ENCODE measurements at regions not wholly inside any gene's neighbourhood (a gene's known extent, or its start where the extent isn't known, plus 50 kb on each side); places are given as distances from the start of the nearest gene placed in this dataset.
"Not testable (repeated sequence)": the region's sequence is repeated elsewhere in the genome, so short reads cannot be mapped to it uniquely, and the experiment has no call there.

- DNase-seq: no peak
Observed at GRCh38 chr1:30450818-30451233, 272.6 kb downstream of the MATN1 start.

GRCh38 chr1:30450148-30450817 is 273.1 kb downstream of the MATN1 start:
- DNase-seq: no peak

GRCh38 chr1:30449428-30450147 is 273.8 kb downstream of the MATN1 start:
- DNase-seq: no peak

GRCh38 chr1:30449003-30449402 is 274.4 kb downstream of the MATN1 start:
- no peak for DNase-seq

- no peak for DNase-seq
Observed at GRCh38 chr1:30447701-30448100, 275.7 kb downstream of the MATN1 start.

GRCh38 chr1:30447080-30447479 is 276.3 kb downstream of the MATN1 start:
- DNase-seq: no peak

- DNase-seq: no peak
Observed at GRCh38 chr1:30446508-30446907, 276.9 kb downstream of the MATN1 start.

- DNase-seq: no peak
Observed at GRCh38 chr1:30446095-30446494, 277.3 kb downstream of the MATN1 start.

GRCh38 chr1:30445449-30445848 is 277.9 kb downstream of the MATN1 start:
- no peak for DNase-seq

GRCh38 chr1:30444850-30445249 is 278.5 kb downstream of the MATN1 start:
- no peak for DNase-seq

- no peak for DNase-seq
Observed at GRCh38 chr1:30444401-30444800, 279.0 kb downstream of the MATN1 start.

GRCh38 chr1:30438274-30438673 is 285.1 kb downstream of the MATN1 start:
- not testable (repeated sequence) for DNase-seq

GRCh38 chr1:30437059-30437576 is 286.3 kb downstream of the MATN1 start:
- no peak for DNase-seq

GRCh38 chr1:30427545-30427944 is 295.8 kb downstream of the MATN1 start:
- no peak for DNase-seq

- no peak for DNase-seq
Observed at GRCh38 chr1:30425046-30425445, 298.3 kb downstream of the MATN1 start.

GRCh38 chr1:30423570-30423969 is 299.8 kb downstream of the MATN1 start:
- DNase-seq: no peak

GRCh38 chr1:30422251-30422650 is 301.1 kb downstream of the MATN1 start:
- no peak for DNase-seq

GRCh38 chr1:30420519-30421050 is 302.8 kb downstream of the MATN1 start:
- DNase-seq: no peak

GRCh38 chr1:30419831-30420230 is 303.6 kb downstream of the MATN1 start:
- no peak for DNase-seq

- no peak for DNase-seq
Observed at GRCh38 chr1:30418939-30419720, 304.3 kb downstream of the MATN1 start.

GRCh38 chr1:30418061-30418938 is 305.1 kb downstream of the MATN1 start:
- no peak for DNase-seq

GRCh38 chr1:30417701-30418046 is 305.7 kb downstream of the MATN1 start:
- no peak for DNase-seq
